Fibroblast of skin of left biceps (primary cell): ENCODE measurements at regions not wholly inside any gene's neighbourhood (a gene's known extent, or its start where the extent isn't known, plus 50 kb on each side); places are given as distances from the start of the nearest gene placed in this dataset.

ENCODE experiments used
- DNase-seq, 2 experiments: peaks; one replicate each; pipeline ENCODE4 v3.0.0-alpha.2; 2013; ENCODE audit warnings: low read depth in 2 of 2

DNA sequence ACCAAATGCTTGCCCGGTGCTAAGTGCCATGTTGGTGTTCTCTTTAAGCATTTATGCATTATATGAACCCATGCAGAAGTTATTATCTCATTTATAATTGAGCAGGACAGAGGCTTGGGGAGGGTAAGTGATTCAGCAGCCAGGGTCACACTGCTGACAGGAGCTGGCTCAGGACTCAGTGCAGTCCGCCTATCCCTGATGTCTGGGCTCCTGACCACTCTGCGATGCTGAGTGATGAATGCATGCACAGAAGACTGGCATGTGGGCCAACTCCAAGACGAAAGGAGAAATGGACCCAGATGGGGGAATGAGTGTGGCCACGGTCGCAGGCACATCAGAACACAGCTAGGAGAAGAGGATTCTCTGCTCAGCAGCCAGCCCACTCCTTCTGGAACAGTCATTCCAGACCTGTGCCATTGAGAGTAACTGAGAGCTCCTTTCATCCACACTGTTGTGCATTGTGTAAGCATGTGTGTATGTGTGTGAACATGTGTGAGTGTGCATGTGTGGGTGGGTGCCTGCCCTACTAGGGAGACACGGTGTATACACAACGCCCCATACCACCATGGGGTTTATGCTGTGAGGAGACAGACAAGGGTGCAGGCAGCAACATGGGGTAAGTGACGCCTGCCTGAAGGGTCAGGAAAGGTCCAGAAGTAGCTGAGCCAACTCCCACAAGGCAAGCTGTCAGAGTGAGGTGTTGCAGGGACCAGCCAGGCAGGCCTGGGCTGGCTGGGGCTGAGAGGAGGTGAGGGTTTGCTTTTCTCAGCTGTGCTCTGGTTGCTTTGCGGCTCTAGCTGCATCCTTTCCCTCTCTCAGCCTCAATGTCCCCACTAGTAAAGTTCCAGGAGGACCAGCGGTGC, 97.8 kb upstream of the PMEPA1 start:
- DNase-seq, result no peak

DNA sequence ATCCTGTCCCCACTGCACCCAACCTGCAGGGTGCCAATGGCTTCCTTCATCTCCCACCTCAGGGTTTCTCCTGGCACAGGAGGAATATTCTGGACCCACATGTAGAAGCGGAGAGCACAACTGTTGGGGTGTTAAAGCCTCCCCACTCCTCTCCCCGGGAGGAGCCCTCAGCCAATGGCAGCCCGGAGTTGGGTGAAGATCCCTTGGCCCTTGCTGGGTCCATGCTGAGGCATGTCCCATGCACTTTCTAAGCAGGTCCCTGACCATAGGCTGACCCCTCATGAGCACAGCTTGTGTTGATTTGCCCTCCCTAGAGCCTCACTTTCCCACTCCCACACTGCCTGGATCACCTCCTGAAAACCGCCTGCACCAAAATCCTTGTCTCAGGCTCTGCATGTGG, 97.2 kb upstream of the PMEPA1 start:
- DNase-seq, result no peak

DNA sequence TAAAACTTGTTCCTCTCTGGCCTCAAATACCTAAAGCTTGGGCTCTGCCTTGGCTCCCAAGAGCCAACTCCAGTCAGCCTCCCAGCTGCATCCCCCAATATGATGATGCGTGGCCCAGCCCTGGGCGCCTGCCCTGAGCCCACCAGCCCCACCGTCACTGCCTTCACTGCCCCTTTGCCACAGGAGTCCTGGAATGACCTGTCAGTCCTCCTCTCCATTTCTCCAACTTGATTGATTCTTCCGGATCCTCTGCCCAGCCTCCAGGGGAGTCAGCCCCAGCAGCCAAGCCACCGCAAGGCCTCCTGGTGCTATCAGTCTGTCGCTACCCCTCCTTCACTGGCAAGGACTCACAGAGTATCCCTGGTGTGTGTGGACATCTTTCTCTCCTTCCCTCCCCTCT, 96.7 kb upstream of the PMEPA1 start:
- DNase-seq, result no peak

DNA sequence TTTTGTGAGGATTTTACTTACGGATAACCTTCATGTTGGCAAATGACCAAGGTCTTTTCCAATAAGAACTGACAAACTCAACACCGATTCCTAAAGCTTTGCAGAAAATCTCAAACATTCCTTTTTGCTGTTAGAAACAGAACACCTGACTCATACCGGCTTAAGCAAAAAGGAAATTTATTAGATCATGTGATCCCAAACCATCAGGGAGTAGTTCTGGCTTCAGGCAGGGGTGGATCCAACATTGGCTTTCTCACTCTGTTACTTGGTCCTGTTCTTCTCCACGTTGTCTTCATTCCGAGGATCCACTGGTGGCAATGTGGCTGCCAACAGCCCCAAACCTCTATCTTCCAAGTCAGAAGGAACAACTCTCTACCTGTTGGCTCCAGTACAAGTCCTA, 95.9 kb upstream of the PMEPA1 start:
- DNase-seq, result no peak

DNA sequence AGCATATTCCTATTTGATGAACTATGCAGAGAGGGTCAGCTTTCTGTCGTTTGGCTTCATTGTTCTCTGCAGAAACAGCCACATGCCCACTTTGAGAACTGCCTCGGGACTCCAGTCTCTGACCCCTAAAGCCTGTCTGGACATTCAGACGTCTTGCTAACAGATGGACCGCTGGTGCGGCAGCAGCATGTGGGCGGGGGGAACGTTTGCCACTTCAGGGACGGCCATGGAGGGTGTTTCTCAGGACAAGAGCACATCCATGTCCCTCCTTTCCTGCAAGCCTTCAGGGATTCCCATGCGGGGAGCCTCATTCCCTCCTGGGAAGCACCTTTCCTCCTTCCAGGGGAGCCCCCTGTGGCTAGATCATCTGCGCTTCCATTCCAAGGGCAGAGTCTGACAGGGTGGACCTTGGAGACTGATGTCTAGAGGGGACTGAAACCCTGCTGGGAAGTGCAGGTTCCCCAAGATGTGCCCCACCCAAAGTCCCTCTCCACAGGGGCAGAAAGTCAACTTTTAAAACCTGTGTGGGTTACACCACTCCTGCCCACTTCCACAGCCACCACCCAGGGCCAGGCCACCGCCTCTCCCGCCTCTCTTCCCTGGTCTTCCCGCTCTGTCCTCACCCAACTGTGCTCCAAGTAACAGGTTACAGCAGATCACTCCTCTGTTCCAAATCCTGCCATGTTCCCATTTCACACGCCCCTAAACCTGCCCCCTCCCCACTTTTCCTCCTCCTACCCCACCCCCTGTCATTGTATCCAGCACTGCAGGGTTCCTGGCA, 94.8 kb upstream of the PMEPA1 start:
- no peak for DNase-seq

DNA sequence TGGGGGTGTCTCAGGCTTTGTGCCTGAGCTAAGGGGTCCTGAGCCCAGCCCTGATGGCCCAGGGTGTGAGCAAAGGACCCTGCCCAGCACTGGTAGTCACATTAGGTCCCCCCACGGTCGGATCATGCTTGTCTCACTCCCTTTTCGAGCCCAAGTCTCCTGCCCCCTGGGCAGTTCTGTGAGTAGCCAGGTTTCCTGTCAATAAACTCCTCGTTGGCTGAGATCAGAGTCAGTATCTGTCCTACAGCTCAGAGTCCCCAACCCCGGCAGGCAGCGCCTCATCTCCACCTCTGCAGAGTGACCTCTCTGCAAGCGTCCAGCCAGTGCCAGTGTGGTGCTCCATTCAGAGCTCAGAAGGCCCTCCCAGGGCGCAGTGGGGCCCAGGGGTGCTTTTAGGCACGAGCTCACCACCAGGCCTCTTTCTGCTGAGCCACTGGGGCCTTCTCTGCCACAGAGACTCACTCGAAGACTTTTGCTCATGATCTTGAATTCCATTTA, 93.7 kb upstream of the PMEPA1 start:
- DNase-seq, result no peak

DNA sequence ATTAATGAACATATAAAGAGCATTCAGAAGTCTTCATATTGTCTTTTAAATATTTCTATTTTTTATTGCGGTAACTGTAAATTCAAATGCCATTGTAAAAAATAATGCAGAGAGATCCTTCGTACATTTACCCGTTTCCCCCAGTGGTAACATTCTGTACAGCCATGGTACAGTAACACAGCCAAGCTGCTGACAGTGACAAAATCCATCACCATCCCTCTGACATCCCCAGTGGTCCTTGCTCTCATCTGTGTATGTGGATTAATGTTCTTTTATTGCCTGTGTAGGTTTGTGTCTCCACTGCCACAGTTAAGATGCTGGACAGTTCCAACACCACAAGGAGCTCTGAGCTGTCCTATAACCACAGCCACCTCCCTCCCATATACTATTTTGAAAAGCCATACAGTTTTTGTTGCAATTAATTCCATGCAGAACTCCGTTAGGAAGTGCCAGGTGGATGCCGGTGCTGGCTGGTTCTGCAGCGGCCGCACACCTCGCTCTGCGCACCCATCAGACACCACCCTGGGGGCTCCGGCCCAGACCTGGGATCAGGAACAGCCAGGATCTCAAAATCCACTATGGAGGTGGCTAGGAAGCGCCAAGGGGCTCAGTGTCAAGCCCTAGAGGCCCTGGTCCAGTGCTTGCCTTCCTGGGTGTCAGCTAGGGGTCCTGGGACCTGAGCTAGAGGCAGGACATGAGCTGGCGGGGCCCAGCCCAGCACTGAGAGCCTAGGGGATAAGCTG, 93.1 kb upstream of the PMEPA1 start:
- no peak for DNase-seq

DNA sequence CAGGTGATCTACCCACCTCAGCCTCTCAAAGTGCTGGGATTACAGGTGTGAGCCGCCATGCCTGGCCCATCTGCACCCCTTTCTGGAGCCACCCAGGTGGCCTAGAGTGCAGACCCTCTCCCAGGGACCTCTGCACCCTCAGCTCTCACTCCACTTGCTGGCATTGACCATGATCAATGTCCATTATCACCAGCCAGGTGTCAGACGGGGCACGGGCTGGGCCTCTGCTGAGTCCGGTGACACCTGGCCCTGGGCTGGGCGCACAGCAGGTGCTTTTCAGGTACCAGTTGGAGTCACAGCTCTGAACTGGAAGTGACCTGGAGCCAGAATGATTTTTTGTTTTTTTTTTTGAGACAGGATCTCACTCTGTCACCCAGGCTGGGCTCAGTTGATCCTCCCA, 91.8 kb upstream of the PMEPA1 start:
- no peak for DNase-seq

DNA sequence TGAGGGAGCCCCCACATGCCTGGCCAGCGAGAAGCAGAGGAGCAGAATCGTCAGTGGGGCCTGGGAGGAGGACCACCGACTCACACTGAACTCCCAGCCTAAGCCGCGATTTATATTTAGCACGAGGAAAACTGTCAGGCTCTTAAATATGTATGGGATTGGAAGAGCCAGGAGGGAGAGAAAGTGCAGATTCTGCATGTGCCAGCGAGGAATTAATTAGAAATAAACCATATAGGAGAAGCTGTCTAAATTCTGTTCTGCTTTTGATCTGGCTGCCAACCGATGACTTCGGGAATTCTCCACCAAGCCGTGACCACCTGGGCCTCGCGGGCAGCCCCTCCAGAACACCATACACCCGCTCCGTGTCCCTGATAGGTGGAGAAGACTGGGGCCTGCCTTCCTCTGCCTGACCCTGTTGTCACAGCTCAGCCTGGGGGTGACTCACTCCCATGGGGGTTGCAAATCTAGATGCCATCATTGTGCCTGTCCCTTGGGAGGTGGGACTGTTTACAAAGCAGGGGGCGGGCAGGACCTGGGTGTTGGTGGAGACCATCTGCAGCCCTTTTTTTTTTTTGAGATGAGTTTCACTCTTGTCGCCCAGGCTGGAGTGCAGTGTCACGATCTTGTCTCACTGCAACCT, 91.1 kb upstream of the PMEPA1 start:
- no peak for DNase-seq

DNA sequence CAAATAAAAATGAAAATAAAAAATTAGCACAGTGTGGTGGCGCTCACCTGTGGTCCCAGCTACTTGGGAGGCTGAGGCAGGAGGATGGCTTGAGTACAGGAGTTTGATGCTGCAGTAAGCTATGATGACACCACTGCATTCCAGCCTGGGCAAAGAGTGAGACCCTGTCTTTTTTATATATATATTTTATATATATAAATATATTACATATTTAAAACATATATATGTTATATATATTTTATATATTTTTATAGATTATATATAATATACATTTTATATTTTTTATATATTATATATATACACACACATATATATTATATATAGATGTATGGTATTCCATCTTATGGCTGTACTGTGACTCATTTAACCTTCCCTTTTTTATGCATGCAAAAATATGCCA, 87.6 kb upstream of the PMEPA1 start:
- no peak for DNase-seq

DNA sequence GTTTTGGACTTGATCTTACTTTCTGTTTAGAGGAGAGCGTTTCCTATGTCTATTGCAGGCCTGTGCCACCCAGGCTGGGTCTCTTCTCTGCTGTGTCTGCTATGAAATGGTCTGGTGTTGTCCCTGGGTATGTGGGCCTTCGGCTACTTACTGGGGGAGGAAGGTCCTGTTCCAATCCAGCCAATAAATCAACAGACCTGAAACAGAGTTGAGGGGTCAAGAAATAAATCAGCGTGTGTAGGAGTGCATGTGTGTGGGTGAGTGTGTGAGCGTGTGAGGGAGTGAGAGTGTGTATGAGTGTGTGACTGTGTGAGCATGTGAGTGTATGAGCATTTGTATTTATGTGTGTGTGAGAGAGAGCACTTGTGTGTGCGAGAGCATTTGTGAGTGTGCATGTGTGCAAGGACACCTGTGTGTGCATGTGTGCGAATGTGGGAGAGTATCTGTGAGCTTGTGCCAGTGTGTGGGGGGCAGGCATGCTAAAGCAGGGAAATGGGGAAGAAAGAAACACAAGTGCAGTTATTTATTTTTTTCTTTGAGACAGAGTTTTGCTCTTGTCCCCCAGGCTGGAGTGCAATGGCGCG, 86.3 kb upstream of the PMEPA1 start:
- DNase-seq, result no peak

DNA sequence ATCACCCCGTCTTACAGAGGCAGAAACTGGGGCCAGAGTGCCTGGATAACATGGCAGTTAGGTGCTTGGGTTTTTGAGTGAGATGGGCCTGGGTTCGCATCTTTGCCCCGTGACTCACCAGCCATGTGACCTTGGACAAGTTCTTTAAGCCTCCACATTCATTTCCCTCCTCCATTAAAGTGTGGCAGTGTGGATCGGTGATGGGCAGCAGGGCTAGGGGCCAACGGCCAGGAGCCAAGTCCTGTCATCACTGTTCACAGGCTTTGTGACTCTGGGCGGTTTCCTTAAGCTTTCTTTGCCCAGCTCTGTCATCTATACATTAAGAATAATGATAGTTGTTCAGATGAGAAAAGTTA, 85.5 kb upstream of the PMEPA1 start:
- no peak for DNase-seq

DNA sequence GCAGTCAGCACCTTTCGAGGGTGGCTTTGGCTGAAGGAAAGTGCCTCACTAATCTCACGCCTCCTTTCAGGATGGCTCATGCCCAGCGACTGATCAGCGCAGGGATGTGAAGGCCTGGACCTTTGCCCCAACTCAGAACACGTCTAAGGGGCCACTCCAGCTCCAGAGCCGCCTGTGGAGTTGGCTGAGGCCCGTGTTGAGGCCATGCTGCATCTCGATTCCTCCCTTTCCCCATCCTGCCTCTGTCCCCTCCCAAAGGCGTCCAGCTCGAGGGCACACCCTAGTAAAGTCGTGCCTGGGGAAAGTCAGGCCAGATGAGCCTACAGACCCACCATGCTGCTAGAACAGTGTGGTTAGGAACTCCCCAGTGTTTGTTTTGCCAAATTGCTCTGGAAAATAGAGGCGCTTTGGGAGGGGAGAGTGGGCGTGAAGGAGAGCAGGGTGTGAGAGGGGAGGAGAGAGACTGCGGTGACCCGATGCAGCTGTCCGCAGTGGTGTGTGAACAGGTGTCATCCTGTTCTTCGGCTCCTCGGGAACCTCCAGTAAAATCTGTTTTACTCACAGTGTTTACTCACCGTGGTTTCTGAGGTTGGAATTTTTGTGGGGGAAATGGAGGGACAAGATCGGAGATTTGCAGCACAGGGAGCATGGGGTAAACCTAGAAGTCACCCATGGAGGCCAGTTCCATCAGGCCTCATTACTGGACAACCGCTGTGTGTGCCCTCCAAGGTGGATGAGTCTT, 85.0 kb upstream of the PMEPA1 start:
- no peak for DNase-seq

DNA sequence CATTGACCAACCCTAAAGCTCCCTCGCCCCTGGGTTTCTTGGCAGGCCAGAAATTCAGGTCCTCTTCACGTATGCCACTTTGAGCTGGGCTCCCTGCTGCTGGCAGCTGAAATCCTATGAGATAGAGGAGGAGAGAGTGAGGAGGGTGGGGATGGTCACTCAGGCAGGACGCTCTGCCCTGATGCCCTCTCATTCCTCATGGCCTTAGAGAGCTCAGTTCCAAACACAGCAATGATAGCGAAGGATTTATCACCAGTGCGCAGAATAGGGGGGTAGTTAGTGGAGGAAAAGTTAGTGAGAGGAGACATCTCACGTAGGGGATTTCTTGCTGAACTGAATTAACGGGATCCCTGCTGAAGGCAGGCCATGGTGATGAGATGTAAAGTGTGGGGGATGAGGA, 84.2 kb upstream of the PMEPA1 start:
- no peak for DNase-seq

DNA sequence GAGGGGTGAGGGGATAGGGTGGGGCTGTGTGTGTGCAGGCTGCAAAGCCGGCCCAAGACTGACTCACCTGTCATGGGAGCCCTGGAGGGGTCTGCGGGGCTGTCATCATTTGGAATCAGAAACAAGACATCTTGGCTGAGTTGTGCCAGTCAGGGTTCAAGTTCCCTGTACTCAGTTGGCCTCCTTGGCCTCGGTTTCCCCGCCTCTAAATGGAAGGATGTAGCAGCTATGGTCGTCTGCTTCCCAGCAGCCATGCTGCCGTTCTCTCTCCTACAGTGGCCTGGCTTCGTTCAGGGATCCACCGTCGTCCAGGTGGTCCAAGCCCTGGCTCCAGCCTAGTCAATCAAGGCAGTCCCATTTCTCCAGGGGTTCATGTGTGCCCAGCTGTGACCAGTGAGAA, 83.6 kb upstream of the PMEPA1 start:
- no peak for DNase-seq

DNA sequence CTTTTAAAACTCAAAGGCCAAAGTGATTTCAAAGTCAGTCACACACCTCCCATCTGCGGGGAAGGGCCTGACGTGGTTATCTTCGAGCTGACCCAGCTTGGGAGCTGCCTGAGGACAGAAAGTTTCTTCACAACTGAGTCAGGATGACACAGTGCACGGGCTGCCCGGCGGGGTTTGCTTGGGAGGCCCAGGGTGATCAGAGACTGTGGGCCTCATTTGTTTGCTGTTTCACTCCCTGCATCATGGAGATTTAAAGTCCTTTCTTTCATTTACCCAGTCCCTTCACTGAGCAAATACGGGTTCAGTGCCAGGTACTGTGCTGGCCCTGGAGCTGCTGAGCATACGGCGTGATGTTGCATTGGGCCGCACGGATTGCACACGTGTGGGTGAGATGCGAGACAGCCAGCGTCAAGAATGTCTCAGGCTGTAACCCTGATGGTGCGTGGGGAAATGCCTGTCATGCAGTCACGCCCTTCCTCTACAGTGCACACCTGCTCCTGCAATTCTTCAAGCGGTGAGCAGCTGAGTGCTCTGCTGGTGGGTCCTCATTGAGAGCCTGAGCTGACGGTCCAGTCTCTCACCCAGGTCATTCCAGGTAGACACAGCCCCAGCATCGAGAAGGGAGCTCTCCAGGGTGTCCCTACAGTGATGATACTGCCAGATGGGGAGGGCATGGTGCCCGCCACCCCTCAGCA, 82.7 kb upstream of the PMEPA1 start:
- DNase-seq, result no peak

DNA sequence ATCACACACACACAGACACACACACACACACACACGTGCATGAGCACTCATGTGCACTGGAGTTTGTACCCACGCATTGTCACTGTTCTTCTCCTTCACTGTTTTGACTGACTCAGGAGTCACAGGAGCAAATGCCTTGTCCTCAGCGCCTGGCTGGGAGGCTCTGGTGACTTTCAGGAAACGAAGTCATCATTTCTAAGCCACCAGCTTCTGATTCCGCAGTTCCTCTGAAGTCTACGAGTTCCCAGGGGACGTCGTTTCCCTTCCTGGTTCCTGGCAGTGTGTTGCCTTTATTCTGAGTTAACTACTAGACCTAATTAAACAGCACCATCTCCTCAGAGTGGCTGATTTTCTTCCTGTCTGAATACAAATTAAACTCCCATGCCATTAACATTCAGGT, 82.2 kb upstream of the PMEPA1 start:
- DNase-seq, result no peak

DNA sequence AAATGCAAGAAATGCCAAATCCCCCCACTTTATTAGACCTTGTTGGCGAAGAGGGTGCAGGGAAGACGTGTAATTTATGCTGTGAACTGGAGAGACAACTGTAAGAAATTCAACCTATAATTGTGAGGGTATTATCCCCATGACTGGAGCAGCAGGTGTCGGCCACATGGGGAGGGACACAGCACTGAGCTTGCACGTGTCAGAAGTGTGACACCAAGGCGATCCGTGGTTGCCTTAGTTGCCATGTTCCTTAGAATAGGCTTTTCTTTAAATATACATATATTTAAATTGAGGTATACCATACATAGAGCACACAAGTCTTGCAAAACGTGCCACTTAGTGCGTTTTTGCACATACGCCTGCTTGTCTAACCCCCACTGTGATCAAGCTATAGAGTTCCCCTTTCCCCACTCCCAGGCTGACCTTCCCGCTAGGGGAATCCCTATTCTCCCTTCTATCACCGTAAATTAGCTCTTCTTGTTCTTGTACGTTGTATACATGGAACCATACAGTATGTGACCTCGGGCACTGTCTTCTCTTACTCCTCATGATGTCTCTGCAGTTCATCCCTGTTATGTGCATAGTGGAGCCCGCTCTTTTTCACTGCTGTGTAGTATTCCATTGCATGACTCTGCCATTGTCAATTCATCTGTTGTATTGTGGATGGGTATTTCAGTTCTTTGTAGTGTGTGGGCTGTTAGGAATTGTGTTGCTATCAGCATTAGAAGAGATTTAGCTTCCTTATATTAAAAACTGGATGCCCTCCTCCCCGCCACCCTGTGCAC, 81.6 kb upstream of the PMEPA1 start:
- no peak for DNase-seq

DNA sequence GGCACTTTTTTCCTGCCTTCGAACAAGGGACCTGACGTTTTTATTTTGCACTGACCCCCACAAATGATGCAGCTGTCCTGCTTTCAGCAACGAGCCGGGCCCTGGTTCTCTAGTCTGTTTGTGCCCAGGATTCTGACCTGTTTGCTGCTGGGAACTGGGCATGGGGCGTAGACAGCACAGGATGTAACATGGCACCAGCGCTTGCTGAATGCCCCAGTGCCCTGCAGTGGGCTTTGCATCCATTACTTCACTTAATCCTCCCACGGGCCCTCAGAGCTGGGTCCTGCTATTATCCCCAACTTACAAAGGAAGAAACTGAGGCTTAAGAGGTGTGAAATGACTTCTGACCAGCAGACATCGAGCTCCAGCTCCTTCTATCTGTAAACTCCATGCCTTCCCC, 80.4 kb upstream of the PMEPA1 start:
- DNase-seq, result no peak
